PFSK-1 (cell line): ENCODE measurements at regions not wholly inside any gene's neighbourhood (a gene's known extent, or its start where the extent isn't known, plus 50 kb on each side); places are given as distances from the start of the nearest gene placed in this dataset.

Experiments used
- FOXP2 ChIP-seq: optimal IDR thresholded peaks from 2 replicates; pipeline ENCODE3; 2011; ENCODE audit warnings: borderline replicate concordance, control low read depth, inconsistent platforms; ENCODE audit not compliant: insufficient read depth; ENCODE audit errors: extremely low read length, extremely low read depth
- POLR2AphosphoS5 ChIP-seq: IDR thresholded peaks from 2 replicates; pipeline ENCODE4 v1.6.1; 2012; ENCODE audit warnings: low read depth, mild to moderate bottlenecking, control low read depth, low read length, moderate library complexity

GRCh38 chr3:6418485-6418884, 442.4 kb upstream of the GRM7 start:
- TF ChIP-seq FOXP2 (no peak), POLR2AphosphoS5 (no peak)
